ENCODE measurements at regions not wholly inside any gene's neighbourhood (a gene's known extent, or its start where the extent isn't known, plus 50 kb on each side); places are given as distances from the start of the nearest gene placed in this dataset.

DNA sequence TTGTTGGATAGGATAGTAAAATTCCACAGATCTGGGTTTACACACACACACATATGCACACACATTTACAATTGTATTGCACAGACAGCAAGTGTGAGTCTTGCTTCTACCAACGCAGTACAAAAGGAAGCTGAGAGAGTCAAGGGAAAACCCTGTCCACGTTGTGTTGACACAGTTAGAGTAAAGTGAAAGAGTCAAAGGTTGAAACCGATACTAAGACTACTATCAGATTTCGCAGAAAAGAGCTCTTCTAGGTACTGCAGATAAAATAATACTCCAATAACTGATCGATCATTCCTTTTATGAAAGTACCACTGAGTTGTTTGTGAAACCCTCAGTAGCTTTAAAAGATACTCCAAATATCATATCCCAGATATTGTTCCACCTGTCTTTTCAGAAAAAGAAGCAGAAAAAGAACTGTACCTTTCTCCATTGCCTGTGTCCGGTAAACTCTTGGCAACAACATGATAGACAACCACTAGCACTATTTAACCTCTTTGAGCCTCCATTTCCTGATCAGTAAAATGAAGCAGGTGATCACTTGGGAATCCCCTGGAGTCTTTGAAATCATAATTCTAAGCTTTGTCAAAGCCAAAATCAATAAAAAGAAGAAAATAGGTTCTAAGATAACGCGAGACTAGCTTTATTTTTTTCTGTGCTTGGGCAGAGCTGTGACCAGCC is 224.6 kb upstream of the FOXN3 start:
- peaks cover 15% of the 10 kb centered on the region for H3K27me3 ChIP-seq (ENCODE audit: insufficient read depth, low read depth)
- no peaks in the 10 kb centered on the region for H3F3A ChIP-seq (ENCODE audit: insufficient read depth, low read depth)
- no peaks in the 10 kb centered on the region for H4K20me1 ChIP-seq (ENCODE audit: insufficient read depth)
- DNase-seq: no peak
- ChIA-PET POLR2A (ENCODE audit: unreplicated experiment) (no interaction called here), CTCF (no interaction called here)
- no peak overlapping the region for H3K27ac ChIP-seq
- H3K79me2 ChIP-seq (ENCODE audit: low read depth): no peaks in the 10 kb centered on the region
- no peak overlapping the region for H3K4me2 ChIP-seq
- no peaks in the 10 kb centered on the region for H3K9me3 ChIP-seq (ENCODE audit: insufficient read depth, low read depth)
- no peak overlapping the region for H2AFZ ChIP-seq
- intact Hi-C loops (cut with micrococcal nuclease; ENCODE audit: unreplicated experiment): no loop called here
- H3K4me1 ChIP-seq (replicated peaks; ENCODE audit: insufficient read depth): no peaks in the 10 kb centered on the region
- no peak overlapping the region for H3K4me3 ChIP-seq
- no TSS peak for BruUV-seq (replicated peaks)
- no peaks in the 10 kb centered on the region for H3K9me2 ChIP-seq (ENCODE audit: insufficient read depth)
- H3K36me3 ChIP-seq (ENCODE audit: low read depth): no peaks in the 10 kb centered on the region
- TF ChIP-seq, protein P1, sequence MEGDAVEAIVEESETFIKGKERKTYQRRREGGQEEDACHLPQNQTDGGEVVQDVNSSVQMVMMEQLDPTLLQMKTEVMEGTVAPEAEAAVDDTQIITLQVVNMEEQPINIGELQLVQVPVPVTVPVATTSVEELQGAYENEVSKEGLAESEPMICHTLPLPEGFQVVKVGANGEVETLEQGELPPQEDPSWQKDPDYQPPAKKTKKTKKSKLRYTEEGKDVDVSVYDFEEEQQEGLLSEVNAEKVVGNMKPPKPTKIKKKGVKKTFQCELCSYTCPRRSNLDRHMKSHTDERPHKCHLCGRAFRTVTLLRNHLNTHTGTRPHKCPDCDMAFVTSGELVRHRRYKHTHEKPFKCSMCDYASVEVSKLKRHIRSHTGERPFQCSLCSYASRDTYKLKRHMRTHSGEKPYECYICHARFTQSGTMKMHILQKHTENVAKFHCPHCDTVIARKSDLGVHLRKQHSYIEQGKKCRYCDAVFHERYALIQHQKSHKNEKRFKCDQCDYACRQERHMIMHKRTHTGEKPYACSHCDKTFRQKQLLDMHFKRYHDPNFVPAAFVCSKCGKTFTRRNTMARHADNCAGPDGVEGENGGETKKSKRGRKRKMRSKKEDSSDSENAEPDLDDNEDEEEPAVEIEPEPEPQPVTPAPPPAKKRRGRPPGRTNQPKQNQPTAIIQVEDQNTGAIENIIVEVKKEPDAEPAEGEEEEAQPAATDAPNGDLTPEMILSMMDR (conservative IDR thresholded peaks at IDR 0.05): no peak
- TF ChIP-seq EZH2 (IDR thresholded peaks at IDR 0.05; ENCODE audit: low read depth): no peak

DNA sequence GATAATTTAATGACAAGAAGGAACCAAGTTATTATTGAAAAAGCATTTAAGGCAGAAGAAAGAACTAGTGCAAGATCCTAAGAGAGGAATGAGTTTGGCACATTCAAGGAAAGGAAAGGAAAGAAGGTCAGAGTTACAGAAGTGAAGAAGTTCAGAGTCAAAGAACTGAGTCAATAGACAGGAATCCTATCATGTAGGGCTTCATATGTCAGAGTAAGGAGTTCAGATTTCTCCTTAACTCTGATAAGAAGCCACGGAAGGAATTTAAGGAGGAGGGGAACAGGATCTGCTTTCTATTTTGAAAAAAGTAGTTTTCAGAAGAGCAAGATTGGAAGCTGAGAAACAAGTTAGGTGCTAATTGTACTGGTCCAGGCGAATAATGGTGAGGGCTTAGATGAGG is 223.1 kb upstream of the FOXN3 start:
- no peak overlapping the region for H2AFZ ChIP-seq
- ChIA-PET POLR2A (ENCODE audit: unreplicated experiment) (no interaction called here), CTCF (no interaction called here)
- no peak overlapping the region for H3K4me2 ChIP-seq
- H4K20me1 ChIP-seq (ENCODE audit: insufficient read depth): no peaks in the 10 kb centered on the region
- no peak overlapping the region for H3K4me3 ChIP-seq
- DNase-seq: no peak
- H3K9me3 ChIP-seq (ENCODE audit: insufficient read depth, low read depth): no peaks in the 10 kb centered on the region
- intact Hi-C loops (cut with micrococcal nuclease; ENCODE audit: unreplicated experiment): no loop called here
- no peak overlapping the region for H3K27ac ChIP-seq
- peaks cover 17% of the 10 kb centered on the region for H3K27me3 ChIP-seq (ENCODE audit: insufficient read depth, low read depth)
- no peaks in the 10 kb centered on the region for H3K79me2 ChIP-seq (ENCODE audit: low read depth)
- no peaks in the 10 kb centered on the region for H3K4me1 ChIP-seq (replicated peaks; ENCODE audit: insufficient read depth)
- TF ChIP-seq, protein P1 (conservative IDR thresholded peaks at IDR 0.05): no peak
- TF ChIP-seq EZH2 (IDR thresholded peaks at IDR 0.05; ENCODE audit: low read depth): no peak
- no peaks in the 10 kb centered on the region for H3F3A ChIP-seq (ENCODE audit: insufficient read depth, low read depth)
- no peaks in the 10 kb centered on the region for H3K36me3 ChIP-seq (ENCODE audit: low read depth)
- BruUV-seq (replicated peaks): no TSS peak
- H3K9me2 ChIP-seq (ENCODE audit: insufficient read depth): no peaks in the 10 kb centered on the region

DNA sequence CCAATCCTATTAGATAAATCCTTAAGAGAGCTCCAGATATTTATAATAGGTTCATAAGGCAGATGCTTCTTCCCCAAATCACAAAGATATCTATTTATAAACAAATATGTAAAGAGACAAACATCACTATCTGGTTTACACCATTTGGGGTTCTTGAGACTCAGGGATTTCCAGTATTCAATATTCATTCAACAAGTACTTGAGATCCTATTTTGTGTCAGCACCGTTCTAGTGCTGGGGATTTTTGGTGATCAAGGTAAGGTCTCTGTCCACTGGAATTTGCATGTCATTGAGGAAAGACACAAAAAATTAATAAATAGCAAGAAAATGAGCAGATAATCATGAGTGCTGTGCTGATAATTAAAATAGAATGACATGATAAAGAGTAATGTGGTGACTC is 222.7 kb upstream of the FOXN3 start:
- Histone ChIP-seq H3K4me3 (no peak overlapping the region), H3K27me3 (ENCODE audit: insufficient read depth, low read depth) (peaks cover 17% of the 10 kb centered on the region), H3F3A (ENCODE audit: insufficient read depth, low read depth) (no peaks in the 10 kb centered on the region), H3K27ac (no peak overlapping the region), H3K4me1 (replicated peaks; ENCODE audit: insufficient read depth) (no peaks in the 10 kb centered on the region), H2AFZ (no peak overlapping the region), H4K20me1 (ENCODE audit: insufficient read depth) (no peaks in the 10 kb centered on the region), H3K9me2 (ENCODE audit: insufficient read depth) (no peaks in the 10 kb centered on the region), H3K36me3 (ENCODE audit: low read depth) (no peaks in the 10 kb centered on the region), H3K9me3 (ENCODE audit: insufficient read depth, low read depth) (no peaks in the 10 kb centered on the region), H3K79me2 (ENCODE audit: low read depth) (no peaks in the 10 kb centered on the region), H3K4me2 (no peak overlapping the region)
- CTCF ChIA-PET: no interaction called here
- POLR2A ChIA-PET (ENCODE audit: unreplicated experiment): no interaction called here
- BruUV-seq (replicated peaks): no TSS peak
- no peak for DNase-seq
- intact Hi-C loops (cut with micrococcal nuclease; ENCODE audit: unreplicated experiment): no loop called here
- no peak for TF ChIP-seq EZH2 (IDR thresholded peaks at IDR 0.05; ENCODE audit: low read depth)
- TF ChIP-seq, protein P1 (conservative IDR thresholded peaks at IDR 0.05): no peak
